DMS79 treated with DMSO at 0.1 percent for 48 hours (cell line): ENCODE measurements at regions not wholly inside any gene's neighbourhood (a gene's known extent, or its start where the extent isn't known, plus 50 kb on each side); places are given as distances from the start of the nearest gene placed in this dataset.

Experiments used
- DNase-seq: peaks from one replicate; lab custom pipeline; 2025; lab: John Stamatoyannopoulos, UW

- DNase-seq = no peak
Observed at GRCh38 chr12:24223926-24224325, 274.5 kb upstream of the SOX5 start.

GRCh38 chr12:24222968-24223367 lies 273.5 kb upstream of the SOX5 start:
- no peak for DNase-seq

GRCh38 chr12:24212496-24212895 lies 263.0 kb upstream of the SOX5 start:
- no peak for DNase-seq

- DNase-seq = no peak
Observed at GRCh38 chr12:24206621-24207020, 257.2 kb upstream of the SOX5 start.

- no peak for DNase-seq
Observed at GRCh38 chr12:24201258-24201970, 251.9 kb upstream of the SOX5 start.

DNA sequence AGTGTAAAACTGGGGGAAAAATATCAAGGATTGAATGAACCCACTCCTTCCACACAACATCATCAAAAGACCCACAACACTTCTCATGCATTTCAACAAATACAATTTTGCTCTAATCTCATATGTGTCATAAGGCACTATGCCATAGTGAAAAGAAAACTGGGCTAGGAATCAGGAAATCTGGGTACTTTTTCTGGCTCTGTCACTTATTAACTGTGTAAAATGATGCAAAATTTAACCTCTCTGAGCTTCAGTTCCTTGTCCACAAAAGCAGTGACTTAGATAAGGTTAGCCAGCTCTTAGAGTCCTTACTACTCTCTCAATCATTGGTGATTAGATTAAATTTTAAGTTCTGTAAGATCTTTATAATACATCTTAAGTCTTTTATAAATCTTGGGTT lies 250.5 kb upstream of the SOX5 start:
- no peak for DNase-seq

GRCh38 chr12:24198936-24199671 lies 249.6 kb upstream of the SOX5 start:
- DNase-seq = no peak

GRCh38 chr12:24198070-24198469 lies 248.6 kb upstream of the SOX5 start:
- no peak for DNase-seq

DNA sequence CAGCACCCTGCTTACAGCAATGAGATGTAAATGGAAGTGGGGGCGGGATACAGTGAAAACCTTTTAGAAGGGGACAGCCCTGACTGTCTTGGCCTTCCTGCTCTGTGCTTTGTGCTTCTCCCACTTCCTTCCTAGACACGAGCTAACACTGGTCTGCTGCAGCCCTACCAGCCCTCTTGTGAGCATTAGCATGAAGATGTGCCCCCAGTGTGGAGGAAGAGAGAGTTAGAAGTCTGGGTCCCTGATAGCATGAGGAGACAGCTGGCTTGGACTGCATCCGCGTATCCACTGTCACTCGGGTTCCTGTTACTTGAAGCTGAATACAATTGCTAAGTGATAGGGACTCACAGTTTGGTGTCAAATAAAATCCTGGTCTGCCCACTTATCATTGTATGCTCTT lies 248.1 kb upstream of the SOX5 start:
- DNase-seq = no peak

GRCh38 chr12:24195063-24195462 lies 245.6 kb upstream of the SOX5 start:
- DNase-seq = no peak

DNA sequence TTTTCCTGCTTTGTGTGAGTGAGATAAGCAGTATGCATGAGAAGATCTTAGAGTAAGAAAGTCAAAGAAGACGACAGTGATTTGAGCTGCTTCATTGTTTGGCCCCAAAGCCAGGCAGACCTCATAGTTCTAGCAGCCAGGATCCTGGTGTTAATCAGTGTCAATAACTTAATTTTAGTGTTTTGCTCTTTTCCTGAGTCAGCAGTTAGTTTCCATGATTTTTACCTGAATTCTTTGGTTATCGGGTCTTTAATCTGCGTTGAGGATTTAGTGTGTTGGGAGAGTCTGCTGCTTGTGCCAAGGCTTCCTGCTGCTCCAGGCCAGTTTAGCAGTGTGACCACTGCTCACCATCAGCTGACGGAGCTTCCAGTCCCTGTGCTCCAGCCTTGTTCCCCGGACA lies 241.6 kb upstream of the SOX5 start:
- DNase-seq = no peak

- no peak for DNase-seq
Observed at GRCh38 chr12:24185782-24186181, 236.3 kb upstream of the SOX5 start.

- DNase-seq = no peak
Observed at GRCh38 chr12:24177889-24178288, 228.4 kb upstream of the SOX5 start.

DNA sequence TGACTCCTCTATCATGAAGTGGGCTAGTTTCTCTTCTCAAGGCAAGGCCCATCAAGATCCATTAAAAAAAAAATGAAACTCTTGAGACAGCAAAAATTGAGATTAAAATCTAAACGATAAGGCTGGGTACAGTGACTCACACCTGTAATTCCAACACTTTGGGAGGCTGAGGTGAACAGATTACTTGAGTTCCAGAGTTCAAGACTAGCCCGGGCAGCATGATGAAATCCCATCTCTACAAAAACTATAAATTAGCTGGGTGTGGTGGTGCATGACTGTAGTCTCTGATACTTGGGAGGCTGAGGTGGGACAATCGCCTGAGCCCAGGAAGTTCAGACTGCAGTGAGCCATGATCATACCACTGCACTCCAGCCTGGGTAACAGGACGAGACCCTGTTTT lies 226.5 kb upstream of the SOX5 start:
- no peak for DNase-seq

DNA sequence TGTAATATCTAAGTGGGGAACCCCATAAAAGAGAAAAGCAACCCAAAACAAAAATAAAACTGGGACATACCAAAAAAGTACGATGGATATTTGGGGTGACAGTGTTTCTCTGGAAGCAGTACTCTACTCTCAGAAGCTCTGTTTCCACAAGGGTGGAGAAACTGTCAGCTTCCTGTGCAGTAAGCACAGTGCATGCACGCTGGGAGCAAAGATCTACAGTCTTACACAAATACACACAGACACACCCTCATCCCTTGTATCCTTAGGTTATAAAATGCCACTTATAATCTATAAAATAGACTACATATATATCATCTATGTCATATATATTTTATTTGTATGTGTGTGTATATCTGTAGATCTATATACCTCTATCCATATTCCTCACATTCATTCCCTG lies 225.8 kb upstream of the SOX5 start:
- no peak for DNase-seq

DNA sequence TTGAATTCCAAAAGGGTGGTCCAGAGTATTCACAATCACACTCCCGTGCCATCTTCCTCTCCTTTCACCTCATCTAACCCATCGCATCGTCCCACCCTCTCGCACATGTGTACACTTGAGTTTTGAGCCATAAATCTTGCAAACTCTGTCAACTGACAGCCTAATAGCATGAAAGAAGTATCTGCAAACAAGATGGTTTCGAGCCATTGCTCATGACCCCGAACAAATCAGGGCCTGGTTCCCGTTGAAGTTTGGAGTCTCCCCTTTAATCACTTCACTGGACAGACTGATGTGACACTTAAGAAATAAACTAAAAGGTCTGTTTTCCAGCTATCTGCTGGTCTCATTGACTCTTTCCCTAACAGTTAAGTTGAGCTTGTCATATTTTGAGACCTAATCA lies 223.6 kb upstream of the SOX5 start:
- no peak for DNase-seq

DNA sequence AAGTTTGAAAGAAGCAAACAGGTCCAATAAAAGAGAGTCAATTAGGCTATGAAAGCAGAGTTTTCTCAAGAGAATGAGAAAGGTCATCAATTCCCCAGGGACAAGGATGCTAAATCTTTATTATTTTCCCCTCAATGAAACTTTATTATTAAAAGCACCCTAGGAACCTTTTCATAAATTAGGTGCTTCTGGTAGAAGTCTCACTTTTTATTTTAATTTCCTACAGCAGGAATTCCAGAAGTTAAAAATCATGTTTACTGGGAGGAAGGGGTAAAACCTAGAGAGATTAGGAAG lies 223.2 kb upstream of the SOX5 start:
- DNase-seq = no peak

DNA sequence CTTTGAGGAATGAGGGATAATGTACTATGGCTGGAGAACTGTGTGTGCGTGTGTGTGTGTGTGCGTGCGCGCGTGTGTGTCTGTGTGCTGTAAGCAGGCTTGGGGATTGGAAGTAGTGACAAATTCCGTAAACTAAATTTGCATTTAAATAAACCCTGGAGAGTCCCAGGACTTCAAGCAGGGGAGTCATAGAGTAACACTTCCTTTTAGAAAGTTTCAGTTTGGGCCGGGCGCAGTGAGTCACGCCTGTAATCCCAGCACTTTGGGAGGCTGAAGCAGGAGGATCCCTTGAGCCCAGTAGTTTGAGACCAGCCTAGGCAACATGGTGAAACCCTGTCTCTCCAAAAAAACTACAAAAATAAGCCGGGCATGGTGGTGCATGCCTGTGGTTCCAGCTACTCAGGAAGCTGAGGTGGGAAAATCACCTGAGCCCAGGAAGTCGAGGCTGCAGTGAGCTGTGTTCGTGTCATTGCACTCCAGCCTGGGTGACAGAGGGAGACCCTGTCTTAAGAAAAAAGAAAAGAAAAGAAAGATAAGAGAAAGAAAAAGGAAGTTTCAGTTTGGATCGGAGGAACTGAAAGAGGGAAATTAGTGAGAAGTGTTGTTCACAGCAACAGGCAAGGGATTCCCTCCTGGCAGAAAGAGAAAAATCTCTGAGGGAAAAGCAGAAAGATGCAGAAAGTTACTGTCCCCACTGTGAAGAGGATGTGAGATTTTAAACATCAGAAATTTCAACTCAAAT lies 222.7 kb upstream of the SOX5 start:
- no peak for DNase-seq

DNA sequence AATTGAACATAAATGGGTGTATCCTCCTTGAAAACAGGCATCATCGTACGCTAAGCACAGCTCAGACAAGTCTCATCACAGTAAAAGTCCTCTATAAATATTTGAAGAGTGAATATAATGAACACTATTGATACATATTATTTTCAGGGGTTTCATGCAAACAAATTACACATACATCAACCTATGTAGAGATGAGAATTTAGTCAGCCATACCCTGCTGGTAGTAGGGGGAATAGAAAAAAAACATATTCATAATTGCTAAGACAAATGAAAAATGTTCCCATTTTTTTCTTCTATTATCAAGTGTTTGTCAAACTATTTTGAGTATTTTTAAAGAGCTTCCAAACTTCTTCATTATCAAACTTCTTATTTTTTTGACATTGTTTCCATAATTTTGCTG lies 205.6 kb upstream of the SOX5 start:
- no peak for DNase-seq

GRCh38 chr12:24153079-24153478 lies 203.6 kb upstream of the SOX5 start:
- DNase-seq = no peak

GRCh38 chr12:24152270-24152669 lies 202.8 kb upstream of the SOX5 start:
- DNase-seq = no peak

DNA sequence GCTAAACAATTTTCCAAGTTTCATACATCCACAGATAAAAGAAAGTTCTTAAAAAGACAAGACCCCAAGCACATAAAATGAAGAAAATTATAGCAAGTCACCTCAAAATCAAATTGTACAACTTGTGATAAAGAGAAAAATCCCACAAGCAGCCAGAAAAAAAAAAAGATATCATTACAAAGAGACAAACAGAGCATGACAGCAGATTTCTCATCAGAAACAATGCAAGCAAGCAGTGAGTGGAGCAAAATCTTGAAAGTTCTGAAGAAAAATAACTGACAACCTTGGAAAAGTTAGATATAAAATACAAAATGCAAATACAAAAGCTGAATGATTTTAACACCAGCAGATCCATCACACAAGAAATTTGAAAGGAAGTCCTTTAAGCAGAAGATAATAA lies 194.5 kb upstream of the SOX5 start:
- no peak for DNase-seq

- no peak for DNase-seq
Observed at GRCh38 chr12:24139035-24139434, 189.6 kb upstream of the SOX5 start.
